IPS-18a (cell line): ENCODE measurements at regions not wholly inside any gene's neighbourhood (a gene's known extent, or its start where the extent isn't known, plus 50 kb on each side); places are given as distances from the start of the nearest gene placed in this dataset.

ENCODE experiments used
- H3K27ac ChIP-seq: one replicate; pipeline ENCODE4 v1.5.1; 2013; ENCODE audit warnings: low read length
- H3K27me3 ChIP-seq: one replicate; pipeline ENCODE4 v1.6.1; 2013; ENCODE audit warnings: mild to moderate bottlenecking, low read length; ENCODE audit not compliant: control insufficient read depth, insufficient read depth
- H3K36me3 ChIP-seq: one replicate; pipeline ENCODE4 v1.6.1; 2013; ENCODE audit warnings: low read depth, low read length; ENCODE audit not compliant: control insufficient read depth
- H3K4me1 ChIP-seq: one replicate; pipeline ENCODE4 v1.6.1; 2013; ENCODE audit warnings: low read depth, low read length; ENCODE audit not compliant: control insufficient read depth
- H3K4me3 ChIP-seq: one replicate; pipeline ENCODE4 v1.5.1; 2013; ENCODE audit warnings: low read length
- H3K9ac ChIP-seq: one replicate; pipeline ENCODE4 v1.6.1; 2013; ENCODE audit warnings: mild to moderate bottlenecking, low read length, moderate library complexity
- H3K9me3 ChIP-seq: one replicate; pipeline ENCODE4 v1.6.1; 2013; ENCODE audit warnings: low read depth, low read length; ENCODE audit not compliant: control insufficient read depth

GRCh38 chr3:102297072-102297658 is 137.7 kb upstream of the ZPLD1 start:
- H3K36me3 ChIP-seq, result no peaks in the 10 kb centered on the region
- H3K4me1 ChIP-seq, result peaks cover 10% of the 10 kb centered on the region
- H3K9ac ChIP-seq, result no peak overlapping the region
- H3K27me3 ChIP-seq, result no peaks in the 10 kb centered on the region
- H3K9me3 ChIP-seq, result no peaks in the 10 kb centered on the region
- H3K27ac ChIP-seq, result no peak overlapping the region
- no peak overlapping the region for H3K4me3 ChIP-seq

GRCh38 chr3:102299125-102299877 is 135.5 kb upstream of the ZPLD1 start:
- Histone ChIP-seq H3K9me3 (no peaks in the 10 kb centered on the region), H3K4me1 (peaks cover 10% of the 10 kb centered on the region), H3K27ac (no peak overlapping the region), H3K4me3 (no peak overlapping the region), H3K36me3 (no peaks in the 10 kb centered on the region), H3K27me3 (no peaks in the 10 kb centered on the region), H3K9ac (no peak overlapping the region)

- Histone ChIP-seq H3K9ac (no peak overlapping the region), H3K9me3 (no peaks in the 10 kb centered on the region), H3K4me1 (peaks cover 10% of the 10 kb centered on the region), H3K27me3 (no peaks in the 10 kb centered on the region), H3K36me3 (no peaks in the 10 kb centered on the region), H3K4me3 (no peak overlapping the region), H3K27ac (no peak overlapping the region)
These were observed 133.5 kb upstream of the ZPLD1 start for GRCh38 chr3:102301155-102301880.

GRCh38 chr3:102302020-102302419 is 132.8 kb upstream of the ZPLD1 start:
- Histone ChIP-seq H3K4me1 (peaks cover 10% of the 10 kb centered on the region), H3K9me3 (no peaks in the 10 kb centered on the region), H3K9ac (no peak overlapping the region), H3K27me3 (no peaks in the 10 kb centered on the region), H3K36me3 (no peaks in the 10 kb centered on the region), H3K4me3 (no peak overlapping the region), H3K27ac (no peak overlapping the region)

DNA sequence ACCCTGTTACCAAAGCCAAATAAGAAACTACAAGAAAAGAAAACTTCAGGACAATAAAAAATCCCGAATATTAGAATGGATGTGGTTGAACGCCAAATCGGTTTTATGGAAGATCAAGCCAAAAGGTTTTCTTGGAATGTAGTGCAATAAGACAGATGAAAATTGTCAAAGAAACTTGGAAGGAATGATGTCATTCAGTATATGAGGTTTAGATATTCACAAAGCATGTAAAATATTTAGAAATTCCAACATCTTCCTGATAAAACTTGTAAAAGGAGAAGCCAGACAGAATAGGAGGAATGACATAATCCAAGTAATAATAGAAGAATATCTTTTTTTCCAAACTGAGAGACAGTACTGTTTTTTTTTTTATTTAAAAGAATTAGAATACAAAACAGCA is 130.3 kb upstream of the ZPLD1 start:
- Histone ChIP-seq H3K4me1 (peaks cover 10% of the 10 kb centered on the region), H3K9me3 (no peaks in the 10 kb centered on the region), H3K36me3 (no peaks in the 10 kb centered on the region), H3K9ac (no peak overlapping the region), H3K27ac (no peak overlapping the region), H3K27me3 (no peaks in the 10 kb centered on the region), H3K4me3 (no peak overlapping the region)

DNA sequence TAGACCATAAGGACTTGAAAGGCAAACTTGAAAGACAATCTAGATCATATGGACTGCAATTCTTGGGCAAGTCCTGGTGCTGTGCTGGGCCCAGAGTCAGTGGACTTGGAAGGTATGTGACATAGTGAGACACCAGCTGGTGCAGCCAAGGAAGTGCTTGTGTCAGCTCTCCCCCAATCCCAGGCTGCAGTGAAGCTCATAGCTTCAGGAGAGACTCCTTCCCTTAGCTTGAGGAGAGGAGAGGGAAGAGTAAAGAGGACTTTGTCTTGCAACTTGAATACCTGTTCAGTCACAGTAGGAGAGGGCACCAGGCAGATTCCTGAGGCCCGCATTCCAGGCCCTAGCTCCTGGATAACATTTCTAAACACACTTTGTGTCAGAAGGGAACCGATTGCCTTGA is 127.4 kb upstream of the ZPLD1 start:
- Histone ChIP-seq H3K4me1 (no peaks in the 10 kb centered on the region), H3K36me3 (no peaks in the 10 kb centered on the region), H3K27me3 (no peaks in the 10 kb centered on the region), H3K9ac (no peak overlapping the region), H3K27ac (no peak overlapping the region), H3K9me3 (no peaks in the 10 kb centered on the region), H3K4me3 (no peak overlapping the region)

DNA sequence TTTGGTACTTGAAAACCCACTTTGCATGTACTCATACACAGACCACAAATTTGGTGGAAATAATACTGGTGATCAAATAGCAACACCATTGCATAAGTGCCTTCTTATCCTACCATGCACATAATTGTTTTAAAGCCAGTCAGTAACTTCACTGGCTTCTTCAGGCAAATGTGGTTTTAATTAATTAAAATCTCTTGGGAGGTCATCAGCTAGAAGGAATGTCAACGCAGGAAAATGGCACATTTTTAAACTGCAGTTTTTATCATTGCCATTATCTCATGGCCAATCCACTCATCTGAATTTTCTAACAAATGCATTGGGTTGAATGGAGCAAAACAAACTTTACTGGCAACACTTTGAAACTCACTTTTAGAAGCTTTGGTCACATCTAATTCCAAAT is 105.7 kb upstream of the ZPLD1 start:
- no peaks in the 10 kb centered on the region for H3K27me3 ChIP-seq

GRCh38 chr3:102329561-102329960 is 105.3 kb upstream of the ZPLD1 start:
- Histone ChIP-seq H3K9me3 (no peaks in the 10 kb centered on the region), H3K9ac (no peak overlapping the region), H3K4me1 (no peaks in the 10 kb centered on the region), H3K36me3 (no peaks in the 10 kb centered on the region), H3K27me3 (no peaks in the 10 kb centered on the region), H3K4me3 (no peak overlapping the region), H3K27ac (no peak overlapping the region)

More for the DNA sequence above, 105.7 kb upstream of the ZPLD1 start:
- Histone ChIP-seq H3K9me3 (no peaks in the 10 kb centered on the region), H3K27ac (no peak overlapping the region), H3K4me3 (no peak overlapping the region), H3K9ac (no peak overlapping the region), H3K4me1 (no peaks in the 10 kb centered on the region), H3K36me3 (no peaks in the 10 kb centered on the region)

DNA sequence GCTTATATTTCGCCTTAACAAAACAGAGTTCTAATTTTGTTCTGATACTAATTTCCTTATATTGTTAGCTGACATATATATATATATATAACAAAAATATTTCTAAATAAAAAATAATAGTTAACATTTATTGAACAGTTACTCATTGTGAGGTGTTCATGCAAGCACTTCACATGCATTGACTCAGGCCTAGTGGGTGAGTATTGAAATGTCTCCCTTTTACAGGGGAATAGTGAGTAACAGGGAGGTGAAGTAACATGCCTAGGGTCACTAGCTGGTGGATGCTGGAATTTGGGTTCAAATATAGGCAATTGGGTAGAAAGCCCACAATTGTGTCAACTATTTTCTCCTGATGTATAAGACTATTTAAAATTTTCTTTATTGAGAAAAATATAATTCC is 102.6 kb upstream of the ZPLD1 start:
- Histone ChIP-seq H3K9ac (no peak overlapping the region), H3K27ac (no peak overlapping the region), H3K4me3 (no peak overlapping the region), H3K4me1 (no peaks in the 10 kb centered on the region), H3K27me3 (no peaks in the 10 kb centered on the region), H3K9me3 (no peaks in the 10 kb centered on the region), H3K36me3 (no peaks in the 10 kb centered on the region)

- Histone ChIP-seq H3K36me3 (no peaks in the 10 kb centered on the region), H3K9me3 (no peaks in the 10 kb centered on the region), H3K4me3 (no peak overlapping the region), H3K27me3 (no peaks in the 10 kb centered on the region), H3K4me1 (no peaks in the 10 kb centered on the region), H3K9ac (no peak overlapping the region), H3K27ac (no peak overlapping the region)
These were observed 101.9 kb upstream of the ZPLD1 start for GRCh38 chr3:102332934-102333333.

- Histone ChIP-seq H3K9me3 (no peaks in the 10 kb centered on the region), H3K27ac (no peak overlapping the region), H3K4me3 (no peak overlapping the region), H3K27me3 (no peaks in the 10 kb centered on the region), H3K4me1 (peaks cover 5% of the 10 kb centered on the region), H3K9ac (no peak overlapping the region), H3K36me3 (no peaks in the 10 kb centered on the region)
These were observed 98.7 kb upstream of the ZPLD1 start for GRCh38 chr3:102336130-102336529.
